22Rv1 (cell line): ENCODE measurements at regions not wholly inside any gene's neighbourhood (a gene's known extent, or its start where the extent isn't known, plus 50 kb on each side); places are given as distances from the start of the nearest gene placed in this dataset.

Source experiments
- ZFX ChIP-seq: fragments of 450-650 bp; IDR thresholded peaks from 2 replicates; pipeline ENCODE4 v1.6.1; 2017; ENCODE audit warnings: antibody characterized with exemption, borderline replicate concordance
- TF ChIP-seq, protein P1 (sequence below): fragments of 450-650 bp; IDR thresholded peaks from 2 replicates; pipeline ENCODE4 v1.5.1; 2017; ENCODE audit warnings: mild to moderate bottlenecking

DNA sequence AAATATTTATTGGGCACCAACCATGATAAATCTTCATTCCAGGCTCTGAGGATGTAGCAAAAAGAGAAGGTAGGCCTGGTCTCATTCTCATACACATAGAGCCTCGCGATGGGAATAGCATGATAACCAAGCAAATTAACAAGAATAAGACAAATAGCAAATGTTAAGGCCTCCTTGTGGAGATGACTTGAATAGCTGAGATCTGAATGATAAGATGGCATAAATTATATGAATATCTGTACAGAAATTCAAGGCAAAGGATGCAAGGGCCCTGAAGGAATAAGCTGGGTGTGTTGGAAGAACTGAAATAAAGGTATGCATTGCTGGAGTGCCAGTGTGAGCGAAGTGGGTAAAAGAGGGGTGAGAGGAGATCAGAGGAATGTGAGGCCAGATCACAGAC, 114.8 kb downstream of the ALX1 start:
- TF ChIP-seq, protein P1, sequence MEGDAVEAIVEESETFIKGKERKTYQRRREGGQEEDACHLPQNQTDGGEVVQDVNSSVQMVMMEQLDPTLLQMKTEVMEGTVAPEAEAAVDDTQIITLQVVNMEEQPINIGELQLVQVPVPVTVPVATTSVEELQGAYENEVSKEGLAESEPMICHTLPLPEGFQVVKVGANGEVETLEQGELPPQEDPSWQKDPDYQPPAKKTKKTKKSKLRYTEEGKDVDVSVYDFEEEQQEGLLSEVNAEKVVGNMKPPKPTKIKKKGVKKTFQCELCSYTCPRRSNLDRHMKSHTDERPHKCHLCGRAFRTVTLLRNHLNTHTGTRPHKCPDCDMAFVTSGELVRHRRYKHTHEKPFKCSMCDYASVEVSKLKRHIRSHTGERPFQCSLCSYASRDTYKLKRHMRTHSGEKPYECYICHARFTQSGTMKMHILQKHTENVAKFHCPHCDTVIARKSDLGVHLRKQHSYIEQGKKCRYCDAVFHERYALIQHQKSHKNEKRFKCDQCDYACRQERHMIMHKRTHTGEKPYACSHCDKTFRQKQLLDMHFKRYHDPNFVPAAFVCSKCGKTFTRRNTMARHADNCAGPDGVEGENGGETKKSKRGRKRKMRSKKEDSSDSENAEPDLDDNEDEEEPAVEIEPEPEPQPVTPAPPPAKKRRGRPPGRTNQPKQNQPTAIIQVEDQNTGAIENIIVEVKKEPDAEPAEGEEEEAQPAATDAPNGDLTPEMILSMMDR = no peak
- TF ChIP-seq ZFX = no peak
